A673 (cell line): ENCODE measurements at regions not wholly inside any gene's neighbourhood (a gene's known extent, or its start where the extent isn't known, plus 50 kb on each side); places are given as distances from the start of the nearest gene placed in this dataset.

Experiments used
- BruUV-seq: library from RNA; stranded (reverse); fragments of 400-500 nt; replicated peaks from 2 replicates; lab custom pipeline; 2021; lab: Mats Ljungman, UMichigan
- CTCF ChIA-PET: fragments of 300-600 bp; sonication (Branson Sonifier 250); formaldehyde crosslinking; loops from one replicate; lab custom pipeline; 2022; ENCODE audit warnings: antibody characterized with exemption; lab: Charles Lee
- POLR2A ChIA-PET: fragments of 300-600 bp; sonication (Branson Sonifier 250); formaldehyde crosslinking; loops from one replicate; lab custom pipeline; 2022; ENCODE audit warnings: antibody characterized with exemption; ENCODE audit not compliant: low non-redundant PET; lab: Charles Lee
- DNase-seq: peaks from one replicate; pipeline ENCODE4 v3.0.0-alpha.2; 2015; ENCODE audit warnings: low spot score
- H3K27ac ChIP-seq: fragments of 200-600 bp; sonication (generic); 2 replicates; pipeline ENCODE4 v1.5.1; 2016; ENCODE audit warnings: mixed run types, low read depth, mild to moderate bottlenecking, mixed read lengths, antibody characterized with exemption, low read length; ENCODE audit not compliant: poor library complexity, severe bottlenecking
- H3K27me3 ChIP-seq: fragments of 200-600 bp; sonication (generic); replicated peaks from 2 replicates; pipeline ENCODE4 v1.6.1; 2017; ENCODE audit warnings: mixed run types, low read depth, mild to moderate bottlenecking, mixed read lengths, antibody characterized with exemption, low read length; ENCODE audit not compliant: insufficient read depth, poor library complexity
- H3K36me3 ChIP-seq: fragments of 200-600 bp; sonication (generic); 2 replicates; pipeline ENCODE4 v1.6.1; 2016; ENCODE audit warnings: mixed run types, mild to moderate bottlenecking, mixed read lengths, antibody characterized with exemption, low read length; ENCODE audit not compliant: insufficient read depth, poor library complexity, severe bottlenecking
- H3K4me1 ChIP-seq: fragments of 200-600 bp; sonication (generic); 2 replicates; pipeline ENCODE4 v1.6.1; 2017; ENCODE audit warnings: mixed run types, mild to moderate bottlenecking, mixed read lengths, antibody characterized with exemption, low read length; ENCODE audit not compliant: insufficient read depth, poor library complexity, severe bottlenecking
- H3K4me3 ChIP-seq: fragments of 200-600 bp; sonication (generic); 2 replicates; pipeline ENCODE4 v1.5.1; 2016; ENCODE audit warnings: low read depth, mixed run types, mild to moderate bottlenecking, mixed read lengths, low read length; ENCODE audit not compliant: poor library complexity, severe bottlenecking
- H3K9me3 ChIP-seq: fragments of 200-600 bp; sonication (generic); 2 replicates; pipeline ENCODE4 v1.6.1; 2016; ENCODE audit warnings: mixed run types, low read depth, mild to moderate bottlenecking, mixed read lengths, antibody characterized with exemption, low read length; ENCODE audit not compliant: poor library complexity, severe bottlenecking
- EZH2 ChIP-seq: fragments of 200-600 bp; sonication (generic); IDR thresholded peaks from 2 replicates; pipeline ENCODE4 v1.6.1; 2017; ENCODE audit warnings: borderline replicate concordance, low read depth, mild to moderate bottlenecking, mixed read lengths, antibody characterized with exemption, low read length; ENCODE audit not compliant: poor library complexity, severe bottlenecking
- intact Hi-C: fragments of 100-400 bp; cut with micrococcal nuclease; formaldehyde crosslinking; loops from one replicate; pipeline ENCODE4 v1.10.0; 2022; ENCODE audit not compliant: unreplicated experiment
- TF ChIP-seq, protein P1 (sequence below): fragments of 300-800, 200-600 bp; sonication (generic); conservative IDR thresholded peaks from 2 replicates; pipeline ENCODE4 v1.5.1; 2017; ENCODE audit warnings: low read depth, mild to moderate bottlenecking, antibody characterized with exemption, low read length, moderate library complexity, mixed read lengths

DNA sequence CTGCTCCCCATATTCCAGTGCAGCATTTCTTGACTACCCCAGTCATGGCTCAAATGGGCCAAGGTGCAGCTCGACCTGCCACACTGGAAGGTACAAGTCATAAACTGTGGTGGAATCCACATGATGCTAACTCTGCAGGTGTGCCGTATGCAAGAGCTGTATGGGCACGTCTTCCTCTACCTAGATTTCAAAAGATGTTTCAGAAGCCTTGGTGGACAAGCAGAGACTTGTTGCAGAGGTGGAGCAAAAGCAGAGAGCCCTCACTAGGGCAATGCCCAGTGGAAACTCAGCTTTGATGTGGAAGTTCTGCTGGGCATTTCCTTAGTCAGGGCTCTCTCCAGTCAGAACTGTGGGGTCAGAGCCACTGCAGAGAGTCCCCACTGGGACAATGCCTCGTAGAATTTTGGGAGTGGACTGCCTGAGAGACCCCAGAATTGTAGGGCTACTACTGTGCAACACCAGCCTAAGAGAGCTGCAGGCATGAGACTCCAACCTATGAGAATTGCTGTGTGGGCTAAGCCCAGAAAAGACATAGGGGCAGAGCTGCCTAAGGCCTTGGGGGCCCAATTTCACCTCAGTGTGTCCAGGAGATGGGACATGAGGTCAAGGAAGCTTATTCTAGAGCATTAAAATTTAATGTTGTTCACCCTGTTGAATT, 65.7 kb downstream of the BEX3 start:
- POLR2A ChIA-PET, result no interaction called here
- Histone ChIP-seq H3K27me3 (no peaks in the 10 kb centered on the region), H3K27ac (no peak overlapping the region), H3K9me3 (no peaks in the 10 kb centered on the region), H3K4me1 (no peaks in the 10 kb centered on the region), H3K36me3 (no peaks in the 10 kb centered on the region), H3K4me3 (no peak overlapping the region)
- CTCF ChIA-PET, result interaction anchor here (0.6 kb wide), 1 partner anchor 23 kb away, joined by 3 read pairs; no protein-coding TSS in a partner anchor
- TF ChIP-seq EZH2, result no peak
- TF ChIP-seq, protein P1, sequence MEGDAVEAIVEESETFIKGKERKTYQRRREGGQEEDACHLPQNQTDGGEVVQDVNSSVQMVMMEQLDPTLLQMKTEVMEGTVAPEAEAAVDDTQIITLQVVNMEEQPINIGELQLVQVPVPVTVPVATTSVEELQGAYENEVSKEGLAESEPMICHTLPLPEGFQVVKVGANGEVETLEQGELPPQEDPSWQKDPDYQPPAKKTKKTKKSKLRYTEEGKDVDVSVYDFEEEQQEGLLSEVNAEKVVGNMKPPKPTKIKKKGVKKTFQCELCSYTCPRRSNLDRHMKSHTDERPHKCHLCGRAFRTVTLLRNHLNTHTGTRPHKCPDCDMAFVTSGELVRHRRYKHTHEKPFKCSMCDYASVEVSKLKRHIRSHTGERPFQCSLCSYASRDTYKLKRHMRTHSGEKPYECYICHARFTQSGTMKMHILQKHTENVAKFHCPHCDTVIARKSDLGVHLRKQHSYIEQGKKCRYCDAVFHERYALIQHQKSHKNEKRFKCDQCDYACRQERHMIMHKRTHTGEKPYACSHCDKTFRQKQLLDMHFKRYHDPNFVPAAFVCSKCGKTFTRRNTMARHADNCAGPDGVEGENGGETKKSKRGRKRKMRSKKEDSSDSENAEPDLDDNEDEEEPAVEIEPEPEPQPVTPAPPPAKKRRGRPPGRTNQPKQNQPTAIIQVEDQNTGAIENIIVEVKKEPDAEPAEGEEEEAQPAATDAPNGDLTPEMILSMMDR, result no peak
- DNase-seq, result no peak
- BruUV-seq, result no TSS peak
- intact Hi-C loops, result no loop called here

DNA sequence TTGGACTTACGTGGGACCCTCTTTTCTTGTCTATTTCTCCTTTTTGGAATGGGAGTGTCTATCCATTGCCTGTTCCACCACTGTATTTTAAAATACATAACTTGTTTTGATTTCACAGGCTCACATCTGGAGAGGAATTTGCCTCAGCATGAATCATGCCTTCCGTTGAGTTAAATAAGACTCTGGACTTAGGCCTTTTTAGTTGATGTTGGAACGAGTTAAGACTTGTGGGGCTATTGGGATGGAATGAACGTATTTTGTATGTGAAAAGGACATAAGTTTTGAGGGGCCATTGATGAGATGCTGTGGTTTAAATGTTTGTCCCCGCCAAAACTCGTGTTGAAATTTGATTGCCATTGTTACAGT, 66.2 kb downstream of the BEX3 start:
- Histone ChIP-seq H3K4me3 (no peak overlapping the region), H3K27me3 (no peaks in the 10 kb centered on the region), H3K36me3 (no peaks in the 10 kb centered on the region), H3K9me3 (no peaks in the 10 kb centered on the region), H3K4me1 (no peaks in the 10 kb centered on the region), H3K27ac (no peak overlapping the region)
- POLR2A ChIA-PET, result no interaction called here
- intact Hi-C loops, result no loop called here
- CTCF ChIA-PET, result no interaction called here
- no peak for TF ChIP-seq EZH2
- TF ChIP-seq, protein P1, result no peak
- no peak for DNase-seq
- BruUV-seq, result no TSS peak

DNA sequence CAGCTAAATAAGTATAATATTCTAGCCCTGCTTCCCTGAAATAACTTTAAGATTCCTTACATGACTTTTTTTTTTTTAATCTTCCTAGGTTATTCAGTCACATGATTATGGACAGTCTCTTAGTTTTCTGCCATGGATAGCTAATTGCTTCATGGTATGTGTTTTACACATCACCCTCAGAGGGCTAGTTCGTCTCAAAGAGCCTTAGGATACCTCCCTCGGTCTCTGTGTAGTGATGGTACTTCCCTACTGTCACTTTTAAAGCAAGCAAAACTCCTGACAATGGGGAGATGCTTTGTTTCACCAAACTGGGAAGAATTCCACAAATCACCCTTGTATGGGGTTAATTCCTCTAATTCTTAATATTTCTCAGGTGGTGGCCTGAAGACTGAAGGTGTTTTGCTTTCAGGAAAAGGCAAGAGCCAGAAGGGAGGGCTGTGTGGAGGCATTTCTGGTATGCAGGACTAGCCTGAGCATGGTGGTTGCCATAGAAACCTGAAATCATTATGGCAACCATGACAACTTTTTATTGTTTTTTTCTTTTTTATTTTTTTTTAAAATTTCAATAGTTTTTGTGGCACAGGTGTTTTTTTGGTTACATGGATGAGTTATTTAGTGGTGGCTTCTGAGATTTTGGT, 70.4 kb downstream of the BEX3 start:
- Histone ChIP-seq H3K4me3 (no peak overlapping the region), H3K36me3 (no peaks in the 10 kb centered on the region), H3K4me1 (no peaks in the 10 kb centered on the region), H3K27ac (no peak overlapping the region), H3K27me3 (no peaks in the 10 kb centered on the region), H3K9me3 (no peaks in the 10 kb centered on the region)
- no TSS peak for BruUV-seq
- TF ChIP-seq, protein P1, result no peak
- no peak for TF ChIP-seq EZH2
- intact Hi-C loops, result no loop called here
- no peak for DNase-seq
- CTCF ChIA-PET, result no interaction called here
- POLR2A ChIA-PET, result no interaction called here
